ENCODE measurements at regions not wholly inside any gene's neighbourhood (a gene's known extent, or its start where the extent isn't known, plus 50 kb on each side); places are given as distances from the start of the nearest gene placed in this dataset.

DNA sequence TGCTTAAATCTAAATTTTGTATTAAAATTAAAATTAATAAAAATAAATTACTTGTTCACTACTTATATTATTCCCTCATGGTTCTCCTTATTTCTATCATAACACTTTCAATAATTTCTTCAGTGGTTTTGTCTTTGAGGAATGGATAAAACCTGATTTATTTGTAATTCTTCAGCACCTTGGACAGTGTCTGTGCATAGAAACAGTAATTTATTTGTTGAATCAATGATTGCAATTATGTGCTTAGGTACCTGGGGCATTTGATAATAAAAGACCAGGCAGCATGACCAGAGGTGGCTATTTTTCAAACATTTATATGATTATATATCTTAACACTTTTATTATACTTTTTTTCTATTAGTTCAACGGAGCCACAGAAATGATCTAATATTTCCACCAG is 1062.7 kb downstream of the DSC3 start:
- TF ChIP-seq POLR2AphosphoS5 (IDR thresholded peaks at IDR 0.05; ENCODE audit: low read depth, low read length) (no peak), TCF7L2 (IDR thresholded peaks at IDR 0.05; ENCODE audit: low read depth, low read length) (no peak)
- TF ChIP-seq, protein P1, sequence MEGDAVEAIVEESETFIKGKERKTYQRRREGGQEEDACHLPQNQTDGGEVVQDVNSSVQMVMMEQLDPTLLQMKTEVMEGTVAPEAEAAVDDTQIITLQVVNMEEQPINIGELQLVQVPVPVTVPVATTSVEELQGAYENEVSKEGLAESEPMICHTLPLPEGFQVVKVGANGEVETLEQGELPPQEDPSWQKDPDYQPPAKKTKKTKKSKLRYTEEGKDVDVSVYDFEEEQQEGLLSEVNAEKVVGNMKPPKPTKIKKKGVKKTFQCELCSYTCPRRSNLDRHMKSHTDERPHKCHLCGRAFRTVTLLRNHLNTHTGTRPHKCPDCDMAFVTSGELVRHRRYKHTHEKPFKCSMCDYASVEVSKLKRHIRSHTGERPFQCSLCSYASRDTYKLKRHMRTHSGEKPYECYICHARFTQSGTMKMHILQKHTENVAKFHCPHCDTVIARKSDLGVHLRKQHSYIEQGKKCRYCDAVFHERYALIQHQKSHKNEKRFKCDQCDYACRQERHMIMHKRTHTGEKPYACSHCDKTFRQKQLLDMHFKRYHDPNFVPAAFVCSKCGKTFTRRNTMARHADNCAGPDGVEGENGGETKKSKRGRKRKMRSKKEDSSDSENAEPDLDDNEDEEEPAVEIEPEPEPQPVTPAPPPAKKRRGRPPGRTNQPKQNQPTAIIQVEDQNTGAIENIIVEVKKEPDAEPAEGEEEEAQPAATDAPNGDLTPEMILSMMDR (IDR thresholded peaks at IDR 0.05): no peak
- TF ChIP-seq, protein P2, sequence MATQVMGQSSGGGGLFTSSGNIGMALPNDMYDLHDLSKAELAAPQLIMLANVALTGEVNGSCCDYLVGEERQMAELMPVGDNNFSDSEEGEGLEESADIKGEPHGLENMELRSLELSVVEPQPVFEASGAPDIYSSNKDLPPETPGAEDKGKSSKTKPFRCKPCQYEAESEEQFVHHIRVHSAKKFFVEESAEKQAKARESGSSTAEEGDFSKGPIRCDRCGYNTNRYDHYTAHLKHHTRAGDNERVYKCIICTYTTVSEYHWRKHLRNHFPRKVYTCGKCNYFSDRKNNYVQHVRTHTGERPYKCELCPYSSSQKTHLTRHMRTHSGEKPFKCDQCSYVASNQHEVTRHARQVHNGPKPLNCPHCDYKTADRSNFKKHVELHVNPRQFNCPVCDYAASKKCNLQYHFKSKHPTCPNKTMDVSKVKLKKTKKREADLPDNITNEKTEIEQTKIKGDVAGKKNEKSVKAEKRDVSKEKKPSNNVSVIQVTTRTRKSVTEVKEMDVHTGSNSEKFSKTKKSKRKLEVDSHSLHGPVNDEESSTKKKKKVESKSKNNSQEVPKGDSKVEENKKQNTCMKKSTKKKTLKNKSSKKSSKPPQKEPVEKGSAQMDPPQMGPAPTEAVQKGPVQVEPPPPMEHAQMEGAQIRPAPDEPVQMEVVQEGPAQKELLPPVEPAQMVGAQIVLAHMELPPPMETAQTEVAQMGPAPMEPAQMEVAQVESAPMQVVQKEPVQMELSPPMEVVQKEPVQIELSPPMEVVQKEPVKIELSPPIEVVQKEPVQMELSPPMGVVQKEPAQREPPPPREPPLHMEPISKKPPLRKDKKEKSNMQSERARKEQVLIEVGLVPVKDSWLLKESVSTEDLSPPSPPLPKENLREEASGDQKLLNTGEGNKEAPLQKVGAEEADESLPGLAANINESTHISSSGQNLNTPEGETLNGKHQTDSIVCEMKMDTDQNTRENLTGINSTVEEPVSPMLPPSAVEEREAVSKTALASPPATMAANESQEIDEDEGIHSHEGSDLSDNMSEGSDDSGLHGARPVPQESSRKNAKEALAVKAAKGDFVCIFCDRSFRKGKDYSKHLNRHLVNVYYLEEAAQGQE (IDR thresholded peaks at IDR 0.05; ENCODE audit: insufficient read depth in 1 of 2, low read depth in 2 of 2, low read length in 1 of 2): peak; percentile 27 to 81; a peak in 3 of 4 replicates

Measured in Panc1 (cell line).